GM19467 (cell line): ENCODE measurements at regions not wholly inside any gene's neighbourhood (a gene's known extent, or its start where the extent isn't known, plus 50 kb on each side); places are given as distances from the start of the nearest gene placed in this dataset.

Experiments
- ATAC-seq: cut with Tn5 transposase; IDR thresholded peaks from one replicate; pipeline ENCODE4 v1.9.1; 2021; ENCODE audit warnings: mild to moderate bottlenecking, moderate library complexity; ENCODE audit not compliant: unreplicated experiment

GRCh38 chr12:77433799-77434198 is 368.4 kb upstream of the E2F7 start:
- no peak for ATAC-seq

GRCh38 chr12:77429426-77429825 is 364.1 kb upstream of the E2F7 start:
- no peak for ATAC-seq

GRCh38 chr12:77421152-77421551 is 355.8 kb upstream of the E2F7 start:
- no peak for ATAC-seq

- ATAC-seq: no peak
These were observed 344.2 kb upstream of the E2F7 start for GRCh38 chr12:77409551-77409950.

GRCh38 chr12:77407931-77408330 is 342.6 kb upstream of the E2F7 start:
- no peak for ATAC-seq

- ATAC-seq: no peak
These were observed 341.0 kb upstream of the E2F7 start for GRCh38 chr12:77406219-77406905.

GRCh38 chr12:77402716-77403115 is 337.3 kb upstream of the E2F7 start:
- no peak for ATAC-seq

- ATAC-seq: no peak
These were observed 336.4 kb upstream of the E2F7 start for GRCh38 chr12:77401770-77402081.

- ATAC-seq: no peak
These were observed 335.8 kb upstream of the E2F7 start for GRCh38 chr12:77401064-77401769.

- ATAC-seq: no peak
These were observed 327.2 kb upstream of the E2F7 start for GRCh38 chr12:77392467-77393088.

GRCh38 chr12:77388445-77389265 is 323.3 kb upstream of the E2F7 start:
- no peak for ATAC-seq

GRCh38 chr12:77387671-77388070 is 322.3 kb upstream of the E2F7 start:
- no peak for ATAC-seq

- no peak for ATAC-seq
These were observed 321.8 kb upstream of the E2F7 start for GRCh38 chr12:77387214-77387613.

GRCh38 chr12:77384941-77385340 is 319.6 kb upstream of the E2F7 start:
- no peak for ATAC-seq

- ATAC-seq: no peak
These were observed 316.9 kb upstream of the E2F7 start for GRCh38 chr12:77382096-77382742.

GRCh38 chr12:77377622-77378021 is 312.3 kb upstream of the E2F7 start:
- no peak for ATAC-seq

- no peak for ATAC-seq
These were observed 311.7 kb upstream of the E2F7 start for GRCh38 chr12:77377116-77377515.

GRCh38 chr12:77374673-77375072 is 309.3 kb upstream of the E2F7 start:
- ATAC-seq: no peak

- no peak for ATAC-seq
These were observed 307.1 kb upstream of the E2F7 start for GRCh38 chr12:77372494-77372893.

GRCh38 chr12:77372026-77372425 is 306.7 kb upstream of the E2F7 start:
- ATAC-seq: no peak

- ATAC-seq: no peak
These were observed 303.0 kb upstream of the E2F7 start for GRCh38 chr12:77368379-77368778.
